ENCODE measurements at regions not wholly inside any gene's neighbourhood (a gene's known extent, or its start where the extent isn't known, plus 50 kb on each side); places are given as distances from the start of the nearest gene placed in this dataset.

DNA sequence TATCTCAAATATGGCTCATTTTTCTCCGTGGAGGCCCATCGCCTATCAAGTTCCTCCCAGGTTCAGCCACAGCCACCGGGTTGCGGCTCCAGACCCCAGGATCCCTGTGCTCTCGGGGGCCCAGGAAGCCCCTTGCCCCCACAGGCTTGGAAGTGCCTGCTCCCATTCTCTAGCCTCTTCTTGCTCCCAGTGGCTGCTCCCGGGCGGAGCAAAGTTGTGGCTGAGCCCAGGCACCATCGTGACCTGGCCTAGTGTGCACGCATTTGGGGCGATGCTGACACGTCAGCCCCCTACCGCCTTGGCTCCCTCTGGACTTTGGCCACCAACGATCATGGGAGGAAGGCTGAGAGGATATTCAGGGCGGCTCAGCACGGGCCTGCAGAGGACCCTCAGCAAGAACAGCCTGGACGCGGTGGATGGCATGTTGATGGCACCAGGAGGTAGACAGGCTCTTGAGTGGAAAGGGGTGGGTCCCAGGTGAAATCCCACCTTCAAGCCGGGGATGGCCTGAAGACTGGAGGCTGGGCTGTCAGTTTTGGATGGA lies 419.4 kb upstream of the AGA start:
- no peak overlapping the region for H3K9ac ChIP-seq (ENCODE audit: insufficient read depth in 1 of 2, low read length in 2 of 2)
- DNase-seq (no peak), ATAC-seq (ENCODE audit: insufficient read depth, low FRiP score) (no peak)
- H3K36me3 ChIP-seq (ENCODE audit: control insufficient read depth in 4 of 4, insufficient read depth in 4 of 4, low read length in 4 of 4): no peaks in the 10 kb centered on the region
- WGBS, 2 donors: 94 to 96% methylated on average over 18 of the region's 18 CpGs
- peaks cover 0 to 3% (median 0%) of the 10 kb centered on the region in 5 donors for H3K4me1 ChIP-seq (ENCODE audit: control insufficient read depth in 5 of 5, insufficient read depth in 5 of 5, low read length in 5 of 5)
- H3K27ac ChIP-seq (ENCODE audit: low read depth in 1 of 2, low read length in 1 of 2): no peak overlapping the region
- H3K4me3 ChIP-seq: no peak overlapping the region
- H3K27me3 ChIP-seq (ENCODE audit: control insufficient read depth in 3 of 3, insufficient read depth in 3 of 3, low read length in 2 of 3): no peaks in the 10 kb centered on the region
- peaks cover 0 to 5% (median 0%) of the 10 kb centered on the region in 4 donors for H3K9me3 ChIP-seq (ENCODE audit: control insufficient read depth in 4 of 4, insufficient read depth in 3 of 4, low read length in 3 of 4)
- TF ChIP-seq CTCF (IDR thresholded peaks at IDR 0.05; ENCODE audit: control extremely low read depth, extremely low read depth): no peak

GRCh38 chr4:177862541-177863176 lies 420.4 kb upstream of the AGA start:
- no peak overlapping the region for H3K9ac ChIP-seq (ENCODE audit: insufficient read depth in 1 of 2, low read length in 2 of 2)
- H3K36me3 ChIP-seq (ENCODE audit: control insufficient read depth in 4 of 4, insufficient read depth in 4 of 4, low read length in 4 of 4): no peaks in the 10 kb centered on the region
- H3K9me3 ChIP-seq (ENCODE audit: control insufficient read depth in 4 of 4, insufficient read depth in 3 of 4, low read length in 3 of 4): peaks cover 0 to 5% (median 0%) of the 10 kb centered on the region in 4 donors
- ATAC-seq (ENCODE audit: insufficient read depth, low FRiP score) (no peak), DNase-seq (no peak)
- no peak overlapping the region for H3K4me3 ChIP-seq
- no peaks in the 10 kb centered on the region for H3K27me3 ChIP-seq (ENCODE audit: control insufficient read depth in 3 of 3, insufficient read depth in 3 of 3, low read length in 2 of 3)
- TF ChIP-seq CTCF (IDR thresholded peaks at IDR 0.05; ENCODE audit: control extremely low read depth, extremely low read depth): no peak
- H3K27ac ChIP-seq (ENCODE audit: low read depth in 1 of 2, low read length in 1 of 2): no peak overlapping the region
- 90 to 92% methylated on average over 19 of the region's 19 CpGs for WGBS, 2 donors
- peaks cover 0 to 3% (median 0%) of the 10 kb centered on the region in 5 donors for H3K4me1 ChIP-seq (ENCODE audit: control insufficient read depth in 5 of 5, insufficient read depth in 5 of 5, low read length in 5 of 5)

GRCh38 chr4:177879851-177880250 lies 437.6 kb upstream of the AGA start:
- ATAC-seq (ENCODE audit: insufficient read depth, low FRiP score) (no peak), DNase-seq (no peak)
- no peaks in the 10 kb centered on the region for H3K4me1 ChIP-seq (ENCODE audit: control insufficient read depth in 5 of 5, insufficient read depth in 5 of 5, low read length in 5 of 5)
- H3K9me3 ChIP-seq (ENCODE audit: control insufficient read depth in 4 of 4, insufficient read depth in 3 of 4, low read length in 3 of 4): no peaks in the 10 kb centered on the region
- H3K9ac ChIP-seq (ENCODE audit: insufficient read depth in 1 of 2, low read length in 2 of 2): no peak overlapping the region
- H3K27me3 ChIP-seq (ENCODE audit: control insufficient read depth in 3 of 3, insufficient read depth in 3 of 3, low read length in 2 of 3): no peaks in the 10 kb centered on the region
- WGBS, 2 donors: 47 to 62% methylated on average over 3 of the region's 3 CpGs
- no peak overlapping the region for H3K4me3 ChIP-seq
- no peaks in the 10 kb centered on the region for H3K36me3 ChIP-seq (ENCODE audit: control insufficient read depth in 4 of 4, insufficient read depth in 4 of 4, low read length in 4 of 4)
- TF ChIP-seq CTCF (IDR thresholded peaks at IDR 0.05; ENCODE audit: control extremely low read depth, extremely low read depth): no peak
- no peak overlapping the region for H3K27ac ChIP-seq (ENCODE audit: low read depth in 1 of 2, low read length in 1 of 2)

DNA sequence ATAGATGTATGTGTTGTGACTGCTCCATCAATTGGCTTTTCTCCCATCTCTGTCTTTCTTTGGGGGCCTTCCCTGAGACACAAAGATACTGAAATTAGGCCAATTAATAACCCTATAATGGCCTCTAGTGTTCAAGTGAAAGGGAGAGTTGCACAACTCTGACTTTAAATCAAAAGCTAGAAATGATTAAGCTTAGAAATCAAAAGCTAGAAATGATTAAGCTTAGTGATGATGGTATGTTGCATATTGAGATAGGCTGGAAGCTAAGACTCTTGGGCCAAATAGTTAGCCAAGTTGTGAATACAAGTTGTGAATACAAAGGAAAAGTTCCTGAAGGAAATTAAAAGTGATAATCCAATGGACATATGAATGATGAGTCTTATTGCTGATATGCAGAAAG lies 452.9 kb upstream of the AGA start:
- no peak for TF ChIP-seq CTCF (IDR thresholded peaks at IDR 0.05; ENCODE audit: control extremely low read depth, extremely low read depth)
- DNase-seq (no peak), ATAC-seq (ENCODE audit: insufficient read depth, low FRiP score) (no peak)
- Histone ChIP-seq H3K27me3 (ENCODE audit: control insufficient read depth in 3 of 3, insufficient read depth in 3 of 3, low read length in 2 of 3) (no peaks in the 10 kb centered on the region), H3K27ac (ENCODE audit: low read depth in 1 of 2, low read length in 1 of 2) (no peak overlapping the region), H3K36me3 (ENCODE audit: control insufficient read depth in 4 of 4, insufficient read depth in 4 of 4, low read length in 4 of 4) (no peaks in the 10 kb centered on the region), H3K9me3 (ENCODE audit: control insufficient read depth in 4 of 4, insufficient read depth in 3 of 4, low read length in 3 of 4) (no peaks in the 10 kb centered on the region), H3K9ac (ENCODE audit: insufficient read depth in 1 of 2, low read length in 2 of 2) (no peak overlapping the region), H3K4me3 (no peak overlapping the region), H3K4me1 (ENCODE audit: control insufficient read depth in 5 of 5, insufficient read depth in 5 of 5, low read length in 5 of 5) (peaks cover 0 to 3% (median 0%) of the 10 kb centered on the region in 5 donors)
